Activated naive CD4-positive, alpha-beta T cell treated with anti-CD3 and anti-CD28 coated beads, Interleukin-2, amount 10 ng/mL, durations not matched to agents 7 days and 5 days (primary cell): ENCODE measurements at regions not wholly inside any gene's neighbourhood (a gene's known extent, or its start where the extent isn't known, plus 50 kb on each side); places are given as distances from the start of the nearest gene placed in this dataset.

Source experiments
- CTCF ChIA-PET: fragments of 350-600 bp; sonication (Branson Sonifier 250); formaldehyde crosslinking; loops from one replicate; lab custom pipeline; 2021; ENCODE audit warnings: antibody characterized with exemption; lab: Charles Lee
- DNase-seq: peaks from one replicate; pipeline ENCODE4 v3.0.0-alpha.2; 2020
- H3K27ac Mint-ChIP-seq: one replicate; pipeline ENCODE4 v1.8.0; 2021; ENCODE audit warnings: mild to moderate bottlenecking, moderate library complexity, mixed read lengths
- H3K27me3 Mint-ChIP-seq: one replicate; pipeline ENCODE4 v1.8.0; 2021; ENCODE audit warnings: mild to moderate bottlenecking, mixed read lengths
- H3K36me3 Mint-ChIP-seq: one replicate; pipeline ENCODE4 v1.8.0; 2021; ENCODE audit warnings: mixed read lengths
- H3K4me1 Mint-ChIP-seq: one replicate; pipeline ENCODE4 v1.8.0; 2021; ENCODE audit warnings: mixed read lengths
- H3K4me3 Mint-ChIP-seq: one replicate; pipeline ENCODE4 v1.8.0; 2021; ENCODE audit warnings: mild to moderate bottlenecking, moderate library complexity, mixed read lengths
- H3K9me3 Mint-ChIP-seq: one replicate; pipeline ENCODE4 v1.8.0; 2021; ENCODE audit warnings: mixed read lengths

DNA sequence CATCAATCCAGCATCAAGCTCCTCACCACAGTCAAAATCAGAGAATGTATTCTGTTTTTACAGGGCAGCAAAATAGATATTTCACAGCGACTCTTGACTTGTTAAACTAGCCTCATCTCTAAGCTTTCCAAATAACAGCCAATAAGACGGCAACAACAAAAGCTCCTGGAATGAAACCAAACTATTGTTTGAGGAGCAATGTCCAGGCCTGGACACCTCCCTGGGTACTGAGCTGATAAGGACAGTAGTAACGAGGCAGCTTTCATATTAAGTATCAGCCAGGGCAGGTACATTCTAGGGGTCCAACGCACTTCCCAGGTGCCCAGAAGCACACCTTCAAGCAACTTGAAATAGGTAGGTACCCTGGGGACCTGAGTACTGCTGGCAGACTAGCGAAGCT lies 260.3 kb downstream of the ENC1 start:
- DNase-seq: no peak
- no peaks in the 10 kb centered on the region for H3K4me1 Mint-ChIP-seq
- CTCF ChIA-PET: no interaction called here
- no peaks in the 10 kb centered on the region for H3K36me3 Mint-ChIP-seq
- no peak overlapping the region for H3K27ac Mint-ChIP-seq
- peaks cover 3% of the 10 kb centered on the region for H3K27me3 Mint-ChIP-seq
- no peak overlapping the region for H3K4me3 Mint-ChIP-seq
- no peaks in the 10 kb centered on the region for H3K9me3 Mint-ChIP-seq

DNA sequence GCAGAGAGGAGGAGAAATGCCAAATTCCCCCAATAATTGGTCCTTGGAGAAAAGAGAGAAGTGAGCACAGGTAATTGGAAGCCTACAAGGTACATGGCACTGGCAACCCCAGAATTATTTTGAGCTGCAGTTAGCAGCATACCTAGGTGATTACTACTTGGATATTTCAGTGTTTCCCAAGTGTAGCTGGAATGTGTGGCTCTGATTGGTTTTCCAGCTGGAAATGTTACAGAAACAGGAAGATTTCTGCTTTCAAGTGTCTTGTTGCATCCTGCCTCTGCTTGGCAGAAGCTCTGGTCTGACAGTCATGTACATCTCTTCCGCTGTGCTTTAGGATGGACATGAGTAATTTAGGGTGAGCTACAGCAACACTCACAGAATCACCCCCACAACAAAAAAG lies 262.1 kb downstream of the ENC1 start:
- Mint-ChIP-seq H3K36me3 (no peaks in the 10 kb centered on the region), H3K9me3 (no peaks in the 10 kb centered on the region), H3K4me1 (no peaks in the 10 kb centered on the region), H3K27me3 (peaks cover 3% of the 10 kb centered on the region), H3K27ac (no peak overlapping the region), H3K4me3 (no peak overlapping the region)
- CTCF ChIA-PET: no interaction called here
- no peak for DNase-seq

DNA sequence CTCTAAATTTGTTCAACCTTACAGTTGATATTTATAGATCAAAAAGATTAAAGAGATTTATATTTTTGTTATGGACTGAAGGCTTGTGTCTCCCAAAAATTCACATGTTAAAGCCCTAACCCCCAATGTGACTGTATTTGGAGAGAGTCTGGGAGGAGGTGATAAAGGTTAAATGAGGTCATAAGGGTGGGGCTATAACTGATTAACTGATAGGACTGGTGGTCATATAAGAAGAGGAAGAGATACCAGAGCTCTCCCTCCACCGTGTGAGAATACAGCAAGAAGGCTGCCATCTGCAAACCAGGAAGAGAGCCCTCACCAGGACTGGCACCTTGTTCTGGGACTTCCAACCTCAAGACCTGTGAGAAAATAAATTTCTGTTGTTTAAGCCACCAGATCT lies 264.3 kb downstream of the ENC1 start:
- Mint-ChIP-seq H3K36me3 (no peaks in the 10 kb centered on the region), H3K27me3 (peaks cover 3% of the 10 kb centered on the region), H3K27ac (no peak overlapping the region), H3K9me3 (no peaks in the 10 kb centered on the region), H3K4me3 (no peak overlapping the region), H3K4me1 (no peaks in the 10 kb centered on the region)
- DNase-seq: no peak
- CTCF ChIA-PET: no interaction called here

DNA sequence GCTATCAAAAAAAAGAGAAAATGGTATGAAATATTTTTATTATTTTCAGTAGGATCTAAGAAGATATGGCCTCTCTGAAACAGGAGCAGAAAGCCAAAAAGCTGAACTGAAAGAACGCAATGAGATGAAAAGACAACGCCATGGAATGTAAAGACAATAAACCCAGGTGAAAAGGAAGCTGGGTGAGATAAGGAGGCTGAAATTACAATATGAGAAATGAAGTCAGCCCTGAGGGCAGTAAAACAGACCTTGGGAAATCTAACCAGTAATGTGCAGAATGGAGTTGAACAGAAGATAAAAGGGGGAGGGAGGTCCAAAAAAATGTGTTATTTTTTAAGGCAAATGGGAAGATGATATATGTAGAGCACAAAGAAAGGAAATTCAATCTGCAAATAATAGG lies 265.3 kb downstream of the ENC1 start:
- H3K4me1 Mint-ChIP-seq: no peaks in the 10 kb centered on the region
- H3K27me3 Mint-ChIP-seq: peaks cover 3% of the 10 kb centered on the region
- CTCF ChIA-PET: no interaction called here
- no peaks in the 10 kb centered on the region for H3K9me3 Mint-ChIP-seq
- H3K36me3 Mint-ChIP-seq: no peaks in the 10 kb centered on the region
- no peak overlapping the region for H3K4me3 Mint-ChIP-seq
- no peak for DNase-seq
- H3K27ac Mint-ChIP-seq: no peak overlapping the region

DNA sequence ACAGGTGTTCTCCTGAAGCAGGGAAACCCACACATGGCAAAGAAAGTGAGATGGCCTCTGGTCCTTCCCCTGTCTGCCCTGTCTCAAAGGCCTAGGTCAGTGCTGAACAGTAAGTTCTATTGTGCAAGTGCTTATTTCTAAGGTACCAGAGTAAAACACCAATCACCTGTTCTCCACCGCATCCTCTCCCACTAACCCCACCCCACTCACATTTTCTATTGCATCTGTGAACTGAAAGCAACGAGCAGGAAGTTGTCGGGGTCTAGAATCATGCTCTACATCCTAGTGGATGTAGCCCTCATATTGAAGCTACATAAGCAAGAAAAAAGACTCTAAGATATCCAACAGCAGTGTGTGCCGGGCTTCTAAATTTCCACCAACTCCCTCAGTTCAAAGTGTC lies 265.9 kb downstream of the ENC1 start:
- no peaks in the 10 kb centered on the region for H3K36me3 Mint-ChIP-seq
- no peak overlapping the region for H3K27ac Mint-ChIP-seq
- H3K4me3 Mint-ChIP-seq: no peak overlapping the region
- H3K9me3 Mint-ChIP-seq: no peaks in the 10 kb centered on the region
- H3K4me1 Mint-ChIP-seq: no peaks in the 10 kb centered on the region
- CTCF ChIA-PET: no interaction called here
- H3K27me3 Mint-ChIP-seq: peaks cover 3% of the 10 kb centered on the region
- no peak for DNase-seq

DNA sequence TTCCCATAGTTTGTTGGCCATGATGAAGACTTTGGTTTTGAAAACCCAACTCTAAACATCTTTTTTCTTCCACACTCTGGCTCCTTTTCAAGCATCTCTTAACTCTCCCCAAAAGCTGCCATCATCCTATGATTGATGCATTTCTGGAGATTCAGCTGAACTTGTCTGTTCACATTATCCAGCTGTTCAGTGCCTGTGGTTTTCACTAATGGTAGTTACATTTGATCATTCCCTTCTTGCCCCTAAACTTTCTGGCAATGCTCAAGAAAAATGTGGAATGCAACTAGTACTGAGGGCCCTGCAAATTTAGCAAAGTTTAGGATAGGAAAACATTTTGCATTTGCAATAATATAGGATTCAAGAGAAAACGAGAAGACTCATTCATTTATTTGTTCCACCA lies 267.5 kb downstream of the ENC1 start:
- no peak overlapping the region for H3K4me3 Mint-ChIP-seq
- no peak overlapping the region for H3K27ac Mint-ChIP-seq
- no peaks in the 10 kb centered on the region for H3K4me1 Mint-ChIP-seq
- no peaks in the 10 kb centered on the region for H3K9me3 Mint-ChIP-seq
- DNase-seq: no peak
- H3K36me3 Mint-ChIP-seq: no peaks in the 10 kb centered on the region
- H3K27me3 Mint-ChIP-seq: peaks cover 3% of the 10 kb centered on the region
- CTCF ChIA-PET: no interaction called here

DNA sequence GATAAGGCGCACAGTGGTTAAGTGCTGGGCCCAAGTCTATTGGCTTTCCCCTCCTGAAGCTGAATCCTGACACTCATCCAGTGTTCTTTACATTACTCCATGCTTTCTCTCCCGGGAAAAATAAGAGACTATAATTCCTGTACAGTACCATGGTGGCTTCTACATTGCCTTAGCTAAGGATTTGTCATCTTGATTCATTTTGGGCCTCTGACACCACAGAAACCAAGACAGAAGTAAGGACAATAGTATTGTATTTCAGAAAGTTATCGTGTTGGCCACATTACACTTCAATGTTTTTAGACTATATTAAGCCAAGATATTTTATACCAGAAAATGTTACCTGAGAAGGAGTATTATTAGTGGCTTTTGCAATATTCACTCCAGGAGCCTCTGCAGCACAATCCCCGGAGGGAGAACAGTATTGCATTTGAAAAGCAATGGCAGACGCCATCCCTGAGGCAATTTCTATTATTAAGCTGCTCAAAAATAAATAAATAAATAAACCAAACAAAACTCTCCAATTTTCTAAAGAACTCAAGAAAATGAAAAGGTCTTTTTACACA lies 267.9 kb downstream of the ENC1 start:
- CTCF ChIA-PET: no interaction called here
- H3K36me3 Mint-ChIP-seq: no peaks in the 10 kb centered on the region
- no peaks in the 10 kb centered on the region for H3K4me1 Mint-ChIP-seq
- H3K9me3 Mint-ChIP-seq: no peaks in the 10 kb centered on the region
- H3K27me3 Mint-ChIP-seq: peaks cover 3% of the 10 kb centered on the region
- H3K27ac Mint-ChIP-seq: no peak overlapping the region
- no peak for DNase-seq
- H3K4me3 Mint-ChIP-seq: no peak overlapping the region

DNA sequence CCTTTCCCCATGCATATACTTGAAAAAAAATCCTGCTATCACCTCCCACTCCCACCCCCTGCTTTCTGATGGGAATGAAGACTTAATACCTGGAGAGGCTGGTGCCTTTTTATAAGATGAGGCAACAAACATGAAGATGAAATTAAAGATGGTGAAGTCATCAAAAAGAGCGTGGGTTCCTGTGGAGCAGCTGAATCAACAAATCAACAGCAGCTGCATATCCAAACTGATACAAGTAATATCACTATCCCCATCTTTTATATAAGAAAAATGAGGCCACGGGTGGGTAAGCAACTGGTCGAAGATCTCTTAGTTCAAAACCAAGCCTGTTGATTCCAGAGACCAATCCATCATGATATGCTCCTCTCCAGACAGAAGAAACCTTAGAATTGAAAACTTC lies 268.5 kb downstream of the ENC1 start:
- CTCF ChIA-PET: no interaction called here
- Mint-ChIP-seq H3K4me1 (no peaks in the 10 kb centered on the region), H3K27ac (no peak overlapping the region), H3K4me3 (no peak overlapping the region), H3K36me3 (no peaks in the 10 kb centered on the region), H3K27me3 (peaks cover 3% of the 10 kb centered on the region), H3K9me3 (no peaks in the 10 kb centered on the region)
- DNase-seq: no peak

DNA sequence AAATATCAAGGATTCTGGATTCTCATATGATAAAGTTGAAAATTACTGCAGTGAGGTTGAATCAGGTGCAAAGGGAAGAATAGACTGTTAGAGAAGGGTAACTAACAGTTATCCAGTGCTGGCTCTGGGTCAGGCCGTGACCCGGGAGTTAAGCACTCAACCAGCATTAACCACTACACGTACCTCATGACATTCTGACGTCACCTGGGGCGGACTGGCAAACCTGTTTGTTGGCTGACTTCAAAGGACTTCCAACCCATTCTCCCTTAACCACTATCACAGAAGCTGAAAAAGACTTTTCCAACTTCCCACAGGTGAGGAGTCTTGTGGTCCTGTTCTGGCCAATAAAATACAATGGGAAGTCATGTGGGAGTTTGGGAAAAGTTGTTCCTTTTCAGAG lies 268.9 kb downstream of the ENC1 start:
- Mint-ChIP-seq H3K27ac (no peak overlapping the region), H3K4me3 (no peak overlapping the region), H3K9me3 (no peaks in the 10 kb centered on the region), H3K36me3 (no peaks in the 10 kb centered on the region), H3K4me1 (no peaks in the 10 kb centered on the region), H3K27me3 (peaks cover 3% of the 10 kb centered on the region)
- DNase-seq: no peak
- CTCF ChIA-PET: no interaction called here

DNA sequence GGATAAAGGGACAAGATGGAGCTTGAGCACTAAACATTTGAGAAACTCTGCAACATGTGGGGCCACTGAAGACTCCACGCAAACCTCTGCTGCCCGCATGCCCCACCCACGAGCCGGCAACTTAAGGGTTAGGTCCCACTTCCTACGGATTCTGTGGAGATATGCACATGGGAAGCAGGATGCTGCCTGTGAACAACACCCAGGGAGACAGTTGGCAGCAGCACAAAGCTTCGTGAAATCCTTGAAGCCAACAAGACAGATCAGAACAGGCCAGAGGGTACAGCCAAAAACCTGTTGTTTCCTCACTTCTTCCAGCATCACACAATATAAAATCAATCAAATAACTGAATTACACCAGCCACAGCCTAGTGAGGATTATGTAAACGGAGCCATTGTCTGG lies 270.4 kb downstream of the ENC1 start:
- Mint-ChIP-seq H3K9me3 (no peaks in the 10 kb centered on the region), H3K27ac (no peak overlapping the region), H3K4me3 (no peak overlapping the region), H3K4me1 (no peaks in the 10 kb centered on the region), H3K27me3 (no peaks in the 10 kb centered on the region), H3K36me3 (no peaks in the 10 kb centered on the region)
- CTCF ChIA-PET: no interaction called here
- DNase-seq: no peak

DNA sequence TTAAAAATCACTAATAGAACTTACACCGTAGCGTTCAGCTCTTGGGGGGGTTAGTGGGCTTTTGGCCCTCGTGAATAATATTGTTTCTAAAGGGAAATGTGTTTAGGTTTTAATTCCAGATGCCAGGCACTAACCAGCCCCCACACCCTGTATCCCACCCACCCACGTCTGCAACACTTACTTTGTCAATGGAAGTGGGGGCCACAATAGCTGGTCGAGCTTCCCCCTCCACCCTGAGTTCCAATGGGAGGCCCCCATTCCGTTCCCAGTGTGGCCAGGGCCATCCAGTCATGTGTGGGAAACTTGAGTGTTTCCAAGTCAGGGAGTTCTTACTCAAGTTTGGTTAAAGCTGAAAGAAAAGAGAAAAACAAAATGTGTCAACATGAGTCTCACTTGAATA lies 271.4 kb downstream of the ENC1 start:
- Mint-ChIP-seq H3K4me3 (no peak overlapping the region), H3K4me1 (no peaks in the 10 kb centered on the region), H3K27me3 (no peaks in the 10 kb centered on the region), H3K9me3 (no peaks in the 10 kb centered on the region), H3K36me3 (no peaks in the 10 kb centered on the region), H3K27ac (no peak overlapping the region)
- no peak for DNase-seq
- CTCF ChIA-PET: no interaction called here

DNA sequence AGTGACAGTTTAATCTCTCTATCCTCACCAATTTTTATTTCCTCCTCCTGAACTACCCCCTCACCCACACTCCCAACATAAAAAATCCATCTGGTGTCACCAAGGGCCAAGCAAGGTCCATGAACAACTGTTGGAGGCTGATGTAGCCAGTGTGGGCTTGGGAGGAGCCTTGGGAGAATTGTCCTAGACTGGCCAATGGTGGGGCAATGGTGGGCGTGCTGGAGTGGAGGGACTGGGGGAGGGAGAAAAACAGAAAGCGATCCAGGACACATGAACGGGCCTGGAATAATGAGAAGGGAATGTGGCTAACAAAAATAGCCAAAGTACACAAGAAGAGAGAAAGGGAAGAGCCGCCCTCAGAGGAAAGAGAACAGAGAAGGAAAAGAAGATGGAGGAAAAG lies 272.6 kb downstream of the ENC1 start:
- H3K4me3 Mint-ChIP-seq: no peak overlapping the region
- no peaks in the 10 kb centered on the region for H3K9me3 Mint-ChIP-seq
- no peaks in the 10 kb centered on the region for H3K4me1 Mint-ChIP-seq
- no peaks in the 10 kb centered on the region for H3K36me3 Mint-ChIP-seq
- no peak overlapping the region for H3K27ac Mint-ChIP-seq
- DNase-seq: no peak
- CTCF ChIA-PET: no interaction called here
- no peaks in the 10 kb centered on the region for H3K27me3 Mint-ChIP-seq

DNA sequence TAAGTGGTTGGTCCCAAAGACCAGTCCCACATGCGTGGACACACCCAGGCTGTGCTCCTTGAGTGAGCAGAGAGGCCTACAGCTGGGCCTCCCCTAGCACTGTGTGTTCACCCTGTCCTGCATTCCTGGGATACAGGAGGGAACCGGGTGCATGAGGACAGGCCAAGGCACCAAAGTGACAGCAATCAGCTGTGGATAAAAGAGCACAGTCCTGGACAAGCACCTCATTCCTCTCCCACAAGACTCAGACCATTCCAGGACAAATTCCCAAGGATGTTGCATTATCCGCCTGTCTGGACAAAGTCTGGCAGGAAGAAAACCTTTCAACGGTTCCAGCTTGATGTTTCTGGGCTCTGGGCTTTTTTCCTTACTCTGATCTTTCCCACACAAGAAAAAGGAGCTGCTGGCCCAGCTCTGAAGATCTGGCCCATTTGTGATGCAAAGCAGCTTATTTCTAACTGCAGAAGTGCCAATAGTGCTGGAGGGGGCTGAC lies 273.2 kb downstream of the ENC1 start:
- H3K4me3 Mint-ChIP-seq: no peak overlapping the region

DNA sequence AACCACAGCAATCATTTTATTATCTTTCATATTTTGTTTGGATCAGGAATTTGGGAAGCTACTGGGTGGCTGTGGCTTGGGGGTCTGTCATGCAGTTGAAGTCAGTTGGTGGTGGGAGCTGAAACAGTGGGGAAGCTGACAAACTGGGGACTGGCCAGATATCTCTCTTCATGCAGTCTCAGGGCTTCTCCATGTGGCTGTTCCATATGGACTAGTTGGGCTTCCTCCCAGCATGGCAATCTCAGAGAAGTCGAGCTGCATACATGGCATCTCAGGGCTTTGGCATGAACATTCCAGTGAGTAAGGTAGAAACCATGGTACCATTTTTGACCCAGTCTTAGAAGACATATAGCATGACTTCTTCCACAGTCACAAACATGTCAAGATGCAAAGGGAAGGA lies 274.8 kb downstream of the ENC1 start:
- CTCF ChIA-PET: no interaction called here
- DNase-seq: no peak
- Mint-ChIP-seq H3K27ac (no peak overlapping the region), H3K9me3 (no peaks in the 10 kb centered on the region), H3K4me1 (no peaks in the 10 kb centered on the region), H3K4me3 (no peak overlapping the region), H3K36me3 (no peaks in the 10 kb centered on the region), H3K27me3 (no peaks in the 10 kb centered on the region)

More for the DNA sequence above, 273.2 kb downstream of the ENC1 start:
- CTCF ChIA-PET: no interaction called here
- no peaks in the 10 kb centered on the region for H3K36me3 Mint-ChIP-seq
- H3K27ac Mint-ChIP-seq: no peak overlapping the region
- H3K4me1 Mint-ChIP-seq: no peaks in the 10 kb centered on the region
- no peaks in the 10 kb centered on the region for H3K27me3 Mint-ChIP-seq
- no peaks in the 10 kb centered on the region for H3K9me3 Mint-ChIP-seq
- DNase-seq: no peak

DNA sequence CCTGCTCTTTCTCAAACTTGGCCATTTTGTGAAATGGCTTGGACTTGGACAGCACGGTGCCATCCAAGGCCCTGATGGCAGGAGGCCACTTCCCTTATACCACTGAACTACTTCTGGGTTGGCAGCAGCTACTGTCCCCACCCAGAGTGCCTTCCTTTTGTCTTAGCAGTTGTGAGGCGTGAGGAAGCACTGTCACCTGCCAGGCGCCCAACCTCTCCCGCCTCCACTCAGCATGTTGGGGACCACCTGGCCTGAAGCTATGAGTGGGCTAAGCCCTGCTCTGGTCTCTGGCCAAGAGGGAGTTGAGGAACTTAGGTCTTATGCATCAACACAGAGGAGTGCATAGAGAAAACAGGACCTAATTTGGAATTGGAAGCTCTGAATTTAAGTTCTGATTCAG lies 276.0 kb downstream of the ENC1 start:
- Mint-ChIP-seq H3K27me3 (no peaks in the 10 kb centered on the region), H3K9me3 (no peaks in the 10 kb centered on the region), H3K36me3 (no peaks in the 10 kb centered on the region), H3K4me1 (no peaks in the 10 kb centered on the region), H3K4me3 (no peak overlapping the region), H3K27ac (no peak overlapping the region)
- DNase-seq: no peak
- CTCF ChIA-PET: no interaction called here
